SK-N-SH treated with all-trans-retinoic acid at 6 μM for 48 hours (cell line): ENCODE measurements at regions not wholly inside any gene's neighbourhood (a gene's known extent, or its start where the extent isn't known, plus 50 kb on each side); places are given as distances from the start of the nearest gene placed in this dataset.

Experiments used
- ATAC-seq: fragments of 200-7000 bp; cut with Tn5 transposase; 3 replicates; pipeline ENCODE4 v1.9.1; 2020; ENCODE audit warnings: mild to moderate bottlenecking, moderate library complexity
- ARNTL ChIP-seq: fragments of 450-650 bp; formaldehyde crosslinking; IDR thresholded peaks from 2 replicates; pipeline ENCODE4 v1.5.0; 2020; ENCODE audit warnings: low read depth, mild to moderate bottlenecking, moderate library complexity, borderline replicate concordance
- BACH2 ChIP-seq: fragments of 250-450 bp; sonication (Bioruptor Pico); IDR thresholded peaks from 2 replicates; pipeline ENCODE4 v1.9.0; 2021; ENCODE audit warnings: mild to moderate bottlenecking, borderline replicate concordance
- CSDC2 ChIP-seq: fragments of 250-450 bp; sonication (Bioruptor Pico); IDR thresholded peaks from 2 replicates; pipeline ENCODE4 v1.5.0; 2020; ENCODE audit warnings: mild to moderate bottlenecking, moderate library complexity
- ESRRG ChIP-seq: fragments of 250-450 bp; sonication (Bioruptor Pico); IDR thresholded peaks from 2 replicates; pipeline ENCODE4 v1.6.1; 2021; ENCODE audit warnings: mild to moderate bottlenecking
- GLIS3 ChIP-seq: fragments of 250-450 bp; sonication (Bioruptor Pico); IDR thresholded peaks from 2 replicates; pipeline ENCODE4 v1.5.0; 2020; ENCODE audit warnings: mild to moderate bottlenecking, moderate library complexity
- OSR1 ChIP-seq: fragments of 250-450 bp; sonication (Bioruptor Pico); IDR thresholded peaks from 2 replicates; pipeline ENCODE4 v1.8.0; 2022; ENCODE audit warnings: moderate library complexity, mild to moderate bottlenecking, inconsistent platforms
- PPARA ChIP-seq: fragments of 250-450 bp; sonication (Bioruptor Pico); IDR thresholded peaks from 2 replicates; pipeline ENCODE4 v1.5.0; 2020; ENCODE audit warnings: mild to moderate bottlenecking, borderline replicate concordance
- RARB ChIP-seq: fragments of 250-450 bp; sonication (Bioruptor Pico); IDR thresholded peaks from 2 replicates; pipeline ENCODE4 v1.8.0; 2021; ENCODE audit warnings: mild to moderate bottlenecking, moderate library complexity
- SNAI2 ChIP-seq: fragments of 250-450 bp; sonication (Bioruptor Pico); IDR thresholded peaks from 2 replicates; pipeline ENCODE4 v1.5.0; 2020; ENCODE audit warnings: mild to moderate bottlenecking, moderate library complexity
- TOX ChIP-seq: fragments of 250-450 bp; sonication (Bioruptor Pico); IDR thresholded peaks from 2 replicates; pipeline ENCODE4 v1.8.0; 2021; ENCODE audit warnings: mild to moderate bottlenecking, moderate library complexity, borderline replicate concordance
- ZC3H10 ChIP-seq: fragments of 250-450 bp; sonication (Bioruptor Pico); IDR thresholded peaks from 2 replicates; pipeline ENCODE4 v1.5.1; 2021; ENCODE audit warnings: mild to moderate bottlenecking, moderate library complexity
- ZFP3 ChIP-seq: fragments of 250-450 bp; sonication (Bioruptor Pico); IDR thresholded peaks from 2 replicates; pipeline ENCODE4 v1.5.0; 2020; ENCODE audit warnings: mild to moderate bottlenecking, moderate library complexity
- ZFP30 ChIP-seq: fragments of 450-650 bp; formaldehyde crosslinking; IDR thresholded peaks from 2 replicates; pipeline ENCODE4 v1.5.0; 2022; ENCODE audit warnings: mild to moderate bottlenecking, moderate library complexity
- ZNF565 ChIP-seq: fragments of 450-650 bp; formaldehyde crosslinking; conservative IDR thresholded peaks from 2 replicates; pipeline ENCODE4 v1.5.0; 2020; ENCODE audit warnings: low read depth, mild to moderate bottlenecking, moderate library complexity
- ZNF70 ChIP-seq: fragments of 450-650 bp; formaldehyde crosslinking; IDR thresholded peaks from 2 replicates; pipeline ENCODE4 v1.5.0; 2020; ENCODE audit warnings: mild to moderate bottlenecking, moderate library complexity
- ZNF8 ChIP-seq: fragments of 450-650 bp; formaldehyde crosslinking; IDR thresholded peaks from 2 replicates; pipeline ENCODE4 v1.5.0; 2020; ENCODE audit warnings: mild to moderate bottlenecking, moderate library complexity
- TF ChIP-seq, protein P1 (sequence below): fragments of 250-450 bp; sonication (Bioruptor Pico); IDR thresholded peaks from 2 replicates; pipeline ENCODE4 v1.8.0; 2021; ENCODE audit warnings: low read depth, mild to moderate bottlenecking, moderate library complexity, borderline replicate concordance
- TF ChIP-seq, protein P2 (sequence below): fragments of 250-450 bp; sonication (Bioruptor Pico); IDR thresholded peaks from 2 replicates; pipeline ENCODE4 v1.5.1; 2020; ENCODE audit warnings: low read depth, mild to moderate bottlenecking, moderate library complexity
- TF ChIP-seq, protein P3 (sequence below): fragments of 250-450 bp; sonication (Bioruptor Pico); IDR thresholded peaks from 2 replicates; pipeline ENCODE4 v1.5.0; 2020; ENCODE audit warnings: mild to moderate bottlenecking, moderate library complexity
- TF ChIP-seq, protein P4 (sequence below): fragments of 250-450 bp; sonication (Bioruptor Pico); IDR thresholded peaks from 2 replicates; pipeline ENCODE4 v1.5.1; 2021; ENCODE audit warnings: mild to moderate bottlenecking, moderate library complexity
- TF ChIP-seq, protein P5 (sequence below): fragments of 250-450 bp; sonication (Bioruptor Pico); IDR thresholded peaks from 2 replicates; pipeline ENCODE4 v1.8.0; 2020; ENCODE audit warnings: mild to moderate bottlenecking, moderate library complexity, borderline replicate concordance

DNA sequence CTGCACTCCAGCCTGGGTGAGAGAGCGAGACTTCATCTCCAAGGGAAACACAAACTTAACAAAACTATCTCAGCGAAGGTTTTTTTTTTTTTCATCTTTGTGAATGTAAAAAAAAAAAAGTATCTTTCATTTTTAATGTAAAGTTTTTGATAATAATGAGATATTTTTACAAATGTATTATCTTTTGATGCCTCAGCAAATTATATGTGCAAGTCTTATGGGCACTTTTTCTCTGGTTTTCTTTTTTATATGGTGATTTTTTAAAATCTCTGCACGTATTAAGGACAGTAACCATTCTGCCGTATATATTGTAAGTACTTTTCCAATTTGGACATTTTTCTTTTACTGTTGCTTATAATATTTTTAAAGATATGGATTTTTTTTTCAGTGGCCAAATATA is 76.8 kb downstream of the MAFB start:
- TF ChIP-seq ESRRG (CRISPR knock-in tag): no peak
- TF ChIP-seq GLIS3 (CRISPR knock-in tag): no peak
- no peak for TF ChIP-seq ZC3H10 (CRISPR knock-in tag)
- no peak for TF ChIP-seq RARB
- TF ChIP-seq ZFP3: no peak
- TF ChIP-seq PPARA (CRISPR knock-in tag): no peak
- TF ChIP-seq CSDC2: no peak
- TF ChIP-seq, protein P1, sequence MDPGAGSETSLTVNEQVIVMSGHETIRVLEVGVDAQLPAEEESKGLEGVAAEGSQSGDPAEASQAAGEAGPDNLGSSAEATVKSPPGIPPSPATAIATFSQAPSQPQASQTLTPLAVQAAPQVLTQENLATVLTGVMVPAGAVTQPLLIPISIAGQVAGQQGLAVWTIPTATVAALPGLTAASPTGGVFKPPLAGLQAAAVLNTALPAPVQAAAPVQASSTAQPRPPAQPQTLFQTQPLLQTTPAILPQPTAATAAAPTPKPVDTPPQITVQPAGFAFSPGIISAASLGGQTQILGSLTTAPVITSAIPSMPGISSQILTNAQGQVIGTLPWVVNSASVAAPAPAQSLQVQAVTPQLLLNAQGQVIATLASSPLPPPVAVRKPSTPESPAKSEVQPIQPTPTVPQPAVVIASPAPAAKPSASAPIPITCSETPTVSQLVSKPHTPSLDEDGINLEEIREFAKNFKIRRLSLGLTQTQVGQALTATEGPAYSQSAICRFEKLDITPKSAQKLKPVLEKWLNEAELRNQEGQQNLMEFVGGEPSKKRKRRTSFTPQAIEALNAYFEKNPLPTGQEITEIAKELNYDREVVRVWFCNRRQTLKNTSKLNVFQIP (CRISPR knock-in tag): no peak
- TF ChIP-seq OSR1 (CRISPR knock-in tag): no peak
- TF ChIP-seq, protein P2, sequence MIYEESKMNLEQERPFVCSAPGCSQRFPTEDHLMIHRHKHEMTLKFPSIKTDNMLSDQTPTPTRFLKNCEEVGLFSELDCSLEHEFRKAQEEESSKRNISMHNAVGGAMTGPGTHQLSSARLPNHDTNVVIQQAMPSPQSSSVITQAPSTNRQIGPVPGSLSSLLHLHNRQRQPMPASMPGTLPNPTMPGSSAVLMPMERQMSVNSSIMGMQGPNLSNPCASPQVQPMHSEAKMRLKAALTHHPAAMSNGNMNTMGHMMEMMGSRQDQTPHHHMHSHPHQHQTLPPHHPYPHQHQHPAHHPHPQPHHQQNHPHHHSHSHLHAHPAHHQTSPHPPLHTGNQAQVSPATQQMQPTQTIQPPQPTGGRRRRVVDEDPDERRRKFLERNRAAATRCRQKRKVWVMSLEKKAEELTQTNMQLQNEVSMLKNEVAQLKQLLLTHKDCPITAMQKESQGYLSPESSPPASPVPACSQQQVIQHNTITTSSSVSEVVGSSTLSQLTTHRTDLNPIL (CRISPR knock-in tag): no peak
- no peak for TF ChIP-seq ARNTL (CRISPR knock-in tag)
- TF ChIP-seq, protein P3, sequence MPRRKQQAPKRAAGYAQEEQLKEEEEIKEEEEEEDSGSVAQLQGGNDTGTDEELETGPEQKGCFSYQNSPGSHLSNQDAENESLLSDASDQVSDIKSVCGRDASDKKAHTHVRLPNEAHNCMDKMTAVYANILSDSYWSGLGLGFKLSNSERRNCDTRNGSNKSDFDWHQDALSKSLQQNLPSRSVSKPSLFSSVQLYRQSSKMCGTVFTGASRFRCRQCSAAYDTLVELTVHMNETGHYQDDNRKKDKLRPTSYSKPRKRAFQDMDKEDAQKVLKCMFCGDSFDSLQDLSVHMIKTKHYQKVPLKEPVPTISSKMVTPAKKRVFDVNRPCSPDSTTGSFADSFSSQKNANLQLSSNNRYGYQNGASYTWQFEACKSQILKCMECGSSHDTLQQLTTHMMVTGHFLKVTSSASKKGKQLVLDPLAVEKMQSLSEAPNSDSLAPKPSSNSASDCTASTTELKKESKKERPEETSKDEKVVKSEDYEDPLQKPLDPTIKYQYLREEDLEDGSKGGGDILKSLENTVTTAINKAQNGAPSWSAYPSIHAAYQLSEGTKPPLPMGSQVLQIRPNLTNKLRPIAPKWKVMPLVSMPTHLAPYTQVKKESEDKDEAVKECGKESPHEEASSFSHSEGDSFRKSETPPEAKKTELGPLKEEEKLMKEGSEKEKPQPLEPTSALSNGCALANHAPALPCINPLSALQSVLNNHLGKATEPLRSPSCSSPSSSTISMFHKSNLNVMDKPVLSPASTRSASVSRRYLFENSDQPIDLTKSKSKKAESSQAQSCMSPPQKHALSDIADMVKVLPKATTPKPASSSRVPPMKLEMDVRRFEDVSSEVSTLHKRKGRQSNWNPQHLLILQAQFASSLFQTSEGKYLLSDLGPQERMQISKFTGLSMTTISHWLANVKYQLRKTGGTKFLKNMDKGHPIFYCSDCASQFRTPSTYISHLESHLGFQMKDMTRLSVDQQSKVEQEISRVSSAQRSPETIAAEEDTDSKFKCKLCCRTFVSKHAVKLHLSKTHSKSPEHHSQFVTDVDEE: no peak
- TF ChIP-seq ZFP30: no peak
- TF ChIP-seq, protein P4, sequence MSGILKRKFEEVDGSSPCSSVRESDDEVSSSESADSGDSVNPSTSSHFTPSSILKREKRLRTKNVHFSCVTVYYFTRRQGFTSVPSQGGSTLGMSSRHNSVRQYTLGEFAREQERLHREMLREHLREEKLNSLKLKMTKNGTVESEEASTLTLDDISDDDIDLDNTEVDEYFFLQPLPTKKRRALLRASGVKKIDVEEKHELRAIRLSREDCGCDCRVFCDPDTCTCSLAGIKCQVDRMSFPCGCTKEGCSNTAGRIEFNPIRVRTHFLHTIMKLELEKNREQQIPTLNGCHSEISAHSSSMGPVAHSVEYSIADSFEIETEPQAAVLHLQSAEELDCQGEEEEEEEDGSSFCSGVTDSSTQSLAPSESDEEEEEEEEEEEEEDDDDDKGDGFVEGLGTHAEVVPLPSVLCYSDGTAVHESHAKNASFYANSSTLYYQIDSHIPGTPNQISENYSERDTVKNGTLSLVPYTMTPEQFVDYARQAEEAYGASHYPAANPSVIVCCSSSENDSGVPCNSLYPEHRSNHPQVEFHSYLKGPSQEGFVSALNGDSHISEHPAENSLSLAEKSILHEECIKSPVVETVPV (CRISPR knock-in tag): no peak
- TF ChIP-seq ZNF70: no peak
- TF ChIP-seq, protein P5, sequence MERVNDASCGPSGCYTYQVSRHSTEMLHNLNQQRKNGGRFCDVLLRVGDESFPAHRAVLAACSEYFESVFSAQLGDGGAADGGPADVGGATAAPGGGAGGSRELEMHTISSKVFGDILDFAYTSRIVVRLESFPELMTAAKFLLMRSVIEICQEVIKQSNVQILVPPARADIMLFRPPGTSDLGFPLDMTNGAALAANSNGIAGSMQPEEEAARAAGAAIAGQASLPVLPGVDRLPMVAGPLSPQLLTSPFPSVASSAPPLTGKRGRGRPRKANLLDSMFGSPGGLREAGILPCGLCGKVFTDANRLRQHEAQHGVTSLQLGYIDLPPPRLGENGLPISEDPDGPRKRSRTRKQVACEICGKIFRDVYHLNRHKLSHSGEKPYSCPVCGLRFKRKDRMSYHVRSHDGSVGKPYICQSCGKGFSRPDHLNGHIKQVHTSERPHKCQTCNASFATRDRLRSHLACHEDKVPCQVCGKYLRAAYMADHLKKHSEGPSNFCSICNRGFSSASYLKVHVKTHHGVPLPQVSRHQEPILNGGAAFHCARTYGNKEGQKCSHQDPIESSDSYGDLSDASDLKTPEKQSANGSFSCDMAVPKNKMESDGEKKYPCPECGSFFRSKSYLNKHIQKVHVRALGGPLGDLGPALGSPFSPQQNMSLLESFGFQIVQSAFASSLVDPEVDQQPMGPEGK: no peak
- TF ChIP-seq ZNF565: no peak
- ATAC-seq: no peak

DNA sequence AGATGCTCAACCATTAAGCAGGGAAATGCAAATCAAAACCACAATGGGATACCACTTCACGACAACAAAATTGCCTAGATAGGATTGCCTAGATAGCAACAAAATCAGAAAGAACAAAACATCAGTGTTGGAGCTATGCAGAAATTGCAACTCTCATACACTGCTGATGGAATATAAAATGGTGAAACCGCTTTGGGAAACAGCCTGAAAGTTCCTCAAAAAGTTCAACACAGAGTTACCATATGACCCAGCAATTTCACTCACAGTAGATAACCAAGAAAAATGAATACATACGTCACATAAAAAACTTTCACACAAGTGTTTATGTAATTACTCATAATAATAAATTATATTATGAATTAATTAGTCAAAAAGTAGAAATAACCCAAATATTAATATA is 78.3 kb downstream of the MAFB start:
- no peak for TF ChIP-seq BACH2 (CRISPR knock-in tag)
- TF ChIP-seq ZNF8 (CRISPR knock-in tag): no peak
- no peak for ATAC-seq

DNA sequence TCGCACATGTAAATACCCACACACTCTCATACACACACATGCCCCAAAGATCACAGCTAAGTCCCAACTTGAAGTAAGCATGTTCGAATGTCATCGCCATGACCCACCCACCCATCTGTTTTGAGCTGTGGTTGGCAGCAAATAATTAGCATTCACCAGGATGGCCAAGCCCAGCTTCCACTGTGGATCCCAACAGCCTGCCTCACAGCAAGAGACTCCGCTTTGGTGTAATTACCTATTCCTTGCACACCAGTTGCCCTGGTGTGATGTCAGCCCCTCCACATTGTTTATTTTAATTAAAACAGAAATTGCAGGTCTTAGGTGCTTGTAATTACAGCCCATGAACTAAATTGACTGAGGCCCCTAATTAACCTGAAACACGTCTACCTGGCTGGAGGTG is 81.1 kb downstream of the MAFB start:
- no peak for ATAC-seq
- TF ChIP-seq ARNTL (CRISPR knock-in tag): no peak
- no peak for TF ChIP-seq ZC3H10 (CRISPR knock-in tag)
- no peak for TF ChIP-seq TOX
- no peak for TF ChIP-seq ZFP3
- no peak for TF ChIP-seq CSDC2
- TF ChIP-seq ZFP30: no peak
- TF ChIP-seq, protein P1 (CRISPR knock-in tag): no peak
- no peak for TF ChIP-seq ZNF70
- no peak for TF ChIP-seq PPARA (CRISPR knock-in tag)
- TF ChIP-seq ZNF565: no peak
- no peak for TF ChIP-seq SNAI2
